DOHH2 (cell line): ENCODE measurements at regions not wholly inside any gene's neighbourhood (a gene's known extent, or its start where the extent isn't known, plus 50 kb on each side); places are given as distances from the start of the nearest gene placed in this dataset.

ENCODE experiments used
- EZH2phosphoT487 ChIP-seq: fragments of 200-600 bp; sonication (generic); IDR thresholded peaks from 2 replicates; pipeline ENCODE4 v1.6.1; 2017; ENCODE audit warnings: borderline replicate concordance, mild to moderate bottlenecking, antibody characterized with exemption, low read length, moderate library complexity, mixed read lengths
- TF ChIP-seq, protein P1 (sequence below): fragments of 200-600 bp; sonication (generic); IDR thresholded peaks from one replicate; pipeline ENCODE4 v1.5.1; 2014; ENCODE audit warnings: antibody characterized with exemption, mild to moderate bottlenecking, low read depth, low read length; ENCODE audit not compliant: poor library complexity, severe bottlenecking

GRCh38 chr18:60163622-60164021 is 209.0 kb downstream of the MC4R start:
- TF ChIP-seq, protein P1, sequence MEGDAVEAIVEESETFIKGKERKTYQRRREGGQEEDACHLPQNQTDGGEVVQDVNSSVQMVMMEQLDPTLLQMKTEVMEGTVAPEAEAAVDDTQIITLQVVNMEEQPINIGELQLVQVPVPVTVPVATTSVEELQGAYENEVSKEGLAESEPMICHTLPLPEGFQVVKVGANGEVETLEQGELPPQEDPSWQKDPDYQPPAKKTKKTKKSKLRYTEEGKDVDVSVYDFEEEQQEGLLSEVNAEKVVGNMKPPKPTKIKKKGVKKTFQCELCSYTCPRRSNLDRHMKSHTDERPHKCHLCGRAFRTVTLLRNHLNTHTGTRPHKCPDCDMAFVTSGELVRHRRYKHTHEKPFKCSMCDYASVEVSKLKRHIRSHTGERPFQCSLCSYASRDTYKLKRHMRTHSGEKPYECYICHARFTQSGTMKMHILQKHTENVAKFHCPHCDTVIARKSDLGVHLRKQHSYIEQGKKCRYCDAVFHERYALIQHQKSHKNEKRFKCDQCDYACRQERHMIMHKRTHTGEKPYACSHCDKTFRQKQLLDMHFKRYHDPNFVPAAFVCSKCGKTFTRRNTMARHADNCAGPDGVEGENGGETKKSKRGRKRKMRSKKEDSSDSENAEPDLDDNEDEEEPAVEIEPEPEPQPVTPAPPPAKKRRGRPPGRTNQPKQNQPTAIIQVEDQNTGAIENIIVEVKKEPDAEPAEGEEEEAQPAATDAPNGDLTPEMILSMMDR = no peak
- TF ChIP-seq EZH2phosphoT487 = no peak
